Neuronal stem cell (in vitro differentiated cells): ENCODE measurements at regions not wholly inside any gene's neighbourhood (a gene's known extent, or its start where the extent isn't known, plus 50 kb on each side); places are given as distances from the start of the nearest gene placed in this dataset.
A peak's percentile ranks its signal among the peaks of the same experiment; 100 is the strongest.

ENCODE experiments used
- DNase-seq: peaks from one replicate; pipeline ENCODE4 v3.0.0-alpha.2; 2013; ENCODE audit warnings: low spot score
- H2AFZ ChIP-seq: one replicate; pipeline ENCODE4 v1.6.1; 2013; ENCODE audit warnings: mild to moderate bottlenecking, low read length, inconsistent platforms
- H2AK5ac ChIP-seq: 2 replicates; pipeline ENCODE4 v1.6.1; 2013; ENCODE audit warnings: low read depth, mild to moderate bottlenecking, inconsistent platforms, low read length, moderate library complexity, mixed read lengths
- H2BK120ac ChIP-seq: 2 replicates; pipeline ENCODE4 v1.6.1; 2013; ENCODE audit warnings: low read depth, mild to moderate bottlenecking, inconsistent platforms, low read length, moderate library complexity, mixed read lengths
- H2BK12ac ChIP-seq: one replicate; pipeline ENCODE4 v1.6.1; 2013; ENCODE audit warnings: low read length, inconsistent platforms
- H2BK15ac ChIP-seq: 2 replicates; pipeline ENCODE4 v1.6.1; 2013; ENCODE audit warnings: mild to moderate bottlenecking, low read length, inconsistent platforms, mixed read lengths
- H2BK5ac ChIP-seq: one replicate; pipeline ENCODE4 v1.6.1; 2013; ENCODE audit warnings: inconsistent platforms, mild to moderate bottlenecking, low read length, moderate library complexity
- H3K14ac ChIP-seq: one replicate; pipeline ENCODE4 v1.6.1; 2013; ENCODE audit warnings: low read length, inconsistent platforms
- H3K18ac ChIP-seq: 2 replicates; pipeline ENCODE4 v1.6.1; 2013; ENCODE audit warnings: low read length, inconsistent platforms
- H3K23ac ChIP-seq: 2 replicates; pipeline ENCODE4 v1.6.1; 2013; ENCODE audit warnings: low read depth, mild to moderate bottlenecking, mixed read lengths, low read length, inconsistent platforms; ENCODE audit not compliant: poor library complexity
- H3K27ac ChIP-seq: replicated peaks from 3 replicates; pipeline ENCODE4 v1.5.1; 2013; ENCODE audit warnings: low read length, inconsistent platforms
- H3K27me3 ChIP-seq, 3 experiments: 2 replicates each; pipeline ENCODE4 v1.6.1; 2013; ENCODE audit warnings: low read length in 3 of 3, mild to moderate bottlenecking in 2 of 3, inconsistent platforms in 1 of 3, low read depth in 1 of 3, mixed read lengths in 1 of 3, moderate library complexity in 1 of 3; ENCODE audit not compliant: control insufficient read depth in 3 of 3, insufficient read depth in 3 of 3
- H3K36me3 ChIP-seq, 2 donors: replicated peaks in 1 of 2; 2 replicates each; pipeline ENCODE4 v1.6.1; 2013; ENCODE audit warnings: low read length in 2 of 2; ENCODE audit not compliant: control insufficient read depth in 2 of 2, insufficient read depth in 2 of 2
- H3K4ac ChIP-seq: 2 replicates; pipeline ENCODE4 v1.6.1; 2013; ENCODE audit warnings: inconsistent platforms, mild to moderate bottlenecking, low read length, moderate library complexity
- H3K4me1 ChIP-seq, 2 donors: 1 replicate in 1 of 2; 2 replicates in 1 of 2; pipeline ENCODE4 v1.6.1; 2013; ENCODE audit warnings: low read length in 2 of 2, low read depth in 1 of 2; ENCODE audit not compliant: control insufficient read depth in 2 of 2, insufficient read depth in 1 of 2
- H3K4me2 ChIP-seq: one replicate; pipeline ENCODE4 v1.6.1; 2013; ENCODE audit warnings: mild to moderate bottlenecking, low read length, inconsistent platforms; ENCODE audit not compliant: insufficient read depth, poor library complexity, severe bottlenecking
- H3K4me3 ChIP-seq, 2 donors: 2 replicates each; pipeline ENCODE4 v1.5.1; 2013; ENCODE audit warnings: low read length in 2 of 2, mild to moderate bottlenecking in 2 of 2, inconsistent platforms in 1 of 2, moderate library complexity in 1 of 2
- H3K79me1 ChIP-seq: one replicate; pipeline ENCODE4 v1.6.1; 2013; ENCODE audit warnings: low read depth, mild to moderate bottlenecking, inconsistent platforms, low read length, moderate library complexity
- H3K9ac ChIP-seq: one replicate; pipeline ENCODE4 v1.6.1; 2013; ENCODE audit warnings: mild to moderate bottlenecking, low read depth, low read length, inconsistent platforms; ENCODE audit not compliant: poor library complexity
- H3K9me3 ChIP-seq, 2 donors: replicated peaks in 1 of 2; 2 replicates each; pipeline versions ENCODE3 to v1.6.1; 2013; ENCODE audit warnings: low read length in 2 of 2, mild to moderate bottlenecking in 2 of 2, inconsistent platforms in 1 of 2, low read depth in 1 of 2, mixed read lengths in 1 of 2, moderate library complexity in 1 of 2; ENCODE audit not compliant: control insufficient read depth in 2 of 2, insufficient read depth in 1 of 2
- H4K8ac ChIP-seq: one replicate; pipeline ENCODE4 v1.6.1; 2013; ENCODE audit warnings: low read depth, mild to moderate bottlenecking, inconsistent platforms, low read length, moderate library complexity
- H4K91ac ChIP-seq: one replicate; pipeline ENCODE4 v1.6.1; 2013; ENCODE audit warnings: low read length, low read depth, mild to moderate bottlenecking, inconsistent platforms; ENCODE audit not compliant: poor library complexity
- WGBS, 2 donors: extraction: QIAGEN DNeasy Blood & Tissue Kit; methylation state at CpG; one replicate each; pipeline ENCODE4 v1.1.7; 2013; ENCODE audit warnings: missing lambda C conversion rate in 2 of 2, mixed read lengths in 1 of 2; ENCODE audit not compliant: insufficient read length in 2 of 2, insufficient replicate concordance in 1 of 2; ENCODE audit errors: extremely low coverage in 2 of 2; 5-methylcytosine and 5-hydroxymethylcytosine counted together

DNA sequence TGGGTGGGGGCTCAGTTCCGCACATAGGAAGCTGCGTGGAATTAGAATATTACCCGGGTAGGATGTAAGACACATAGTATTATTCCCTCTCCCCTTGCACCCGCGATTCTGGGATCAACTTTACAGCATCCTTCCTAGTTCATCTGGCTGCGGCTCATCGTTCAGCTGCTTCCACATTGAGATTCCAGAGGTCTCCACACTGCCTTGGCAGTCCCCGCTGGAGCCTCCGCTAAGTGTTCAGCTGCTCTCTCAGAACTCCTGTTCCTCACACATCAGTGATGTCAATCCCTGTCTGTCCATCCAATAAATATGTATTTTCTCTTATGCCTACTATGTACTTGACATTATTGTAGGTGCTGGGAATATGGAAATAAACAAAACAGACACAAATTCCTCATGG is 135.6 kb upstream of the SYT6 start:
- WGBS, 2 donors = no CpG with 5 or more reads among the region's 9 CpGs
- Histone ChIP-seq H2BK15ac (no peak overlapping the region), H3K9me3 (peaks cover 0 to 2% of the 10 kb centered on the region in 2 donors), H4K8ac (no peak overlapping the region), H3K9ac (no peak overlapping the region), H2BK12ac (no peak overlapping the region), H3K4me1 (peaks cover 0 to 12% of the 10 kb centered on the region in 2 donors), H3K27me3 (no peaks in the 10 kb centered on the region), H3K23ac (no peak overlapping the region), H3K4me3 (no peak overlapping the region), H3K36me3 (no peaks in the 10 kb centered on the region), H2BK120ac (no peak overlapping the region), H3K79me1 (no peaks in the 10 kb centered on the region), H2BK5ac (no peak overlapping the region), H2AK5ac (no peak overlapping the region), H3K4ac (no peak overlapping the region), H3K4me2 (no peak overlapping the region), H3K18ac (no peak overlapping the region), H3K14ac (no peak overlapping the region), H4K91ac (no peak overlapping the region), H2AFZ (no peak overlapping the region), H3K27ac (no peak overlapping the region)
- DNase-seq = no peak

DNA sequence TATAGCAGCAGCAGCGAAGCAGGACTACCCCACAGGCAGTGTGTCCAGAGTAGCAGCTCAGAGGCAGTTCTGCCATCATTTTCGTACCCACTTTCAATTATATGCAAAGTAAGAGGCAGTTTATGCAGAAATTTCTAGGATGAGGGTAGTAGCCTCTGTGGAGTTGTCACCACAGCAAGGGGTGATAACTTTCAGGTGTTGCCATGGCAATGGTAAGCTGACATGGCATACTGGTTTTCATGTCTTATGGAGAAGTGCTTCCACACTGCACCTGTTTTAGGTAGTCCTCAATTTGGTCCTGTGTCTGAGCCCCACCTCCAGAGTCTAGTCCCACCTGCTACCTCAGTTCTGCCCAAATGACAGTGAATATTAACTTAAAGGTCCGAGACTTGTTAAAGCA is 133.3 kb upstream of the SYT6 start:
- Histone ChIP-seq H3K4me1 (peaks cover 0 to 12% of the 10 kb centered on the region in 2 donors), H3K4me3 (no peak overlapping the region), H3K27ac (no peak overlapping the region), H2BK15ac (no peak overlapping the region), H2BK120ac (no peak overlapping the region), H2BK12ac (no peak overlapping the region), H3K9ac (no peak overlapping the region), H3K14ac (no peak overlapping the region), H3K36me3 (no peaks in the 10 kb centered on the region), H3K27me3 (no peaks in the 10 kb centered on the region), H4K8ac (no peak overlapping the region), H3K4me2 (no peak overlapping the region), H2BK5ac (no peak overlapping the region), H2AFZ (no peak overlapping the region), H3K79me1 (no peaks in the 10 kb centered on the region), H3K9me3 (peaks cover 0 to 2% of the 10 kb centered on the region in 2 donors), H4K91ac (no peak overlapping the region), H3K4ac (no peak overlapping the region), H2AK5ac (no peak overlapping the region), H3K23ac (no peak overlapping the region), H3K18ac (no peak overlapping the region)
- no peak for DNase-seq
- WGBS, 2 donors = no CpG with 5 or more reads among the region's 3 CpGs

- H2BK5ac ChIP-seq = no peak overlapping the region
- H3K4me3 ChIP-seq = no peak overlapping the region
- H3K4ac ChIP-seq = no peak overlapping the region
- no peaks in the 10 kb centered on the region for H3K27me3 ChIP-seq
- H3K9me3 ChIP-seq = no peaks in the 10 kb centered on the region
- no peak overlapping the region for H2BK120ac ChIP-seq
- H3K18ac ChIP-seq = no peak overlapping the region
- no peak overlapping the region for H3K23ac ChIP-seq
- H3K27ac ChIP-seq = no peak overlapping the region
- H2AFZ ChIP-seq = no peak overlapping the region
- WGBS, 2 donors = no CpG with 5 or more reads among the region's 1 CpG
- peaks cover 0 to 12% of the 10 kb centered on the region in 2 donors for H3K4me1 ChIP-seq
- H3K36me3 ChIP-seq = no peaks in the 10 kb centered on the region
- no peak overlapping the region for H4K91ac ChIP-seq
- no peaks in the 10 kb centered on the region for H3K79me1 ChIP-seq
- no peak overlapping the region for H2BK15ac ChIP-seq
- no peak for DNase-seq
- no peak overlapping the region for H2BK12ac ChIP-seq
- H3K14ac ChIP-seq = peak overlapping the region; percentile 42
- H4K8ac ChIP-seq = no peak overlapping the region
- H3K4me2 ChIP-seq = no peak overlapping the region
- no peak overlapping the region for H3K9ac ChIP-seq
- no peak overlapping the region for H2AK5ac ChIP-seq
Observed at GRCh38 chr1:114286179-114286578, 132.5 kb upstream of the SYT6 start.

GRCh38 chr1:114282751-114283403 is 129.2 kb upstream of the SYT6 start:
- no peaks in the 10 kb centered on the region for H3K9me3 ChIP-seq
- H3K4me2 ChIP-seq = no peak overlapping the region
- no peak overlapping the region for H2AK5ac ChIP-seq
- no peak overlapping the region for H3K14ac ChIP-seq
- H2BK5ac ChIP-seq = no peak overlapping the region
- no peak overlapping the region for H2BK120ac ChIP-seq
- H3K4me3 ChIP-seq = no peak overlapping the region
- H3K9ac ChIP-seq = no peak overlapping the region
- H2BK12ac ChIP-seq = no peak overlapping the region
- no peaks in the 10 kb centered on the region for H3K36me3 ChIP-seq
- H3K4me1 ChIP-seq = peaks cover 0 to 12% of the 10 kb centered on the region in 2 donors
- H3K23ac ChIP-seq = no peak overlapping the region
- no CpG with 5 or more reads among the region's 7 CpGs for WGBS, 2 donors
- no peaks in the 10 kb centered on the region for H3K27me3 ChIP-seq
- no peak overlapping the region for H3K18ac ChIP-seq
- no peak overlapping the region for H2AFZ ChIP-seq
- H4K8ac ChIP-seq = no peak overlapping the region
- no peak overlapping the region for H3K4ac ChIP-seq
- H2BK15ac ChIP-seq = no peak overlapping the region
- peak; percentile 88 for DNase-seq
- no peak overlapping the region for H4K91ac ChIP-seq
- H3K79me1 ChIP-seq = no peaks in the 10 kb centered on the region
- H3K27ac ChIP-seq = no peak overlapping the region
